K562 (cell line): ENCODE measurements at regions not wholly inside any gene's neighbourhood (a gene's known extent, or its start where the extent isn't known, plus 50 kb on each side); places are given as distances from the start of the nearest gene placed in this dataset.

Source experiments
- CBFA2T2 ChIP-seq: fragments of 450-650 bp; conservative IDR thresholded peaks from 2 replicates; pipeline ENCODE4 v1.6.1; 2017; ENCODE audit warnings: mild to moderate bottlenecking
- CEBPB ChIP-seq: fragments of 450-650 bp; IDR thresholded peaks from 2 replicates; pipeline ENCODE4 v1.6.1; 2016; ENCODE audit warnings: missing genetic modification characterization, missing compliant biosample characterization
- FOSL1 ChIP-seq: fragments of 200-800 bp; sonication (Bioruptor generic); conservative IDR thresholded peaks from 2 replicates; pipeline ENCODE4 v1.6.1; 2016; ENCODE audit warnings: missing genetic modification characterization, missing compliant biosample characterization
- FOXA3 ChIP-seq, 2 experiments: fragments of 450-650 bp in 1 of 2; sonication (generic) in 1 of 2; formaldehyde crosslinking; IDR thresholded peaks in 1 of 2; conservative IDR thresholded peaks in 1 of 2; 2 replicates each; pipeline versions ENCODE4 v1.4.0 to v1.8.0; 2020 to 2022; ENCODE audit warnings: mild to moderate bottlenecking in 2 of 2, missing genetic modification reagents in 1 of 2
- GTF2E2 ChIP-seq: fragments of 200-800 bp; sonication (Bioruptor generic); IDR thresholded peaks from 2 replicates; pipeline ENCODE4 v1.6.1; 2016; ENCODE audit warnings: missing genetic modification characterization, missing compliant biosample characterization
- RAD21 ChIP-seq, 2 experiments: fragments of 250-450 bp in 1 of 2; fragments of 450-650 bp in 1 of 2; sonication (Bioruptor Pico) in 1 of 2; formaldehyde crosslinking in 1 of 2; IDR thresholded peaks in 1 of 2; conservative IDR thresholded peaks in 1 of 2; 2 replicates each; pipeline versions ENCODE4 v1.4.0 to v1.8.0; 2020 to 2022; ENCODE audit warnings: mild to moderate bottlenecking in 2 of 2, moderate library complexity in 1 of 2
- SOX6 ChIP-seq: fragments of 450-650 bp; IDR thresholded peaks from 2 replicates; pipeline ENCODE4 v1.6.1; 2014; ENCODE audit warnings: mild to moderate bottlenecking
- TCF3 ChIP-seq: sonication (generic); formaldehyde crosslinking; IDR thresholded peaks from 2 replicates; pipeline ENCODE4 v1.4.0; 2020; ENCODE audit warnings: mild to moderate bottlenecking, missing genetic modification reagents
- TEAD2 ChIP-seq: fragments of 450-650 bp; IDR thresholded peaks from 2 replicates; pipeline ENCODE4 v1.6.1; 2016; ENCODE audit warnings: missing genetic modification characterization, control low read depth, missing compliant biosample characterization
- ZEB2 ChIP-seq: fragments of 450-650 bp; IDR thresholded peaks from 2 replicates; pipeline ENCODE4 v1.6.1; 2016
- TF ChIP-seq, protein P1 (sequence below): sonication (generic); formaldehyde crosslinking; IDR thresholded peaks from 2 replicates; pipeline ENCODE4 v1.8.0; 2022; ENCODE audit warnings: mild to moderate bottlenecking, missing genetic modification reagents
- TF ChIP-seq, protein P2 (sequence below): fragments of 250-450 bp; sonication (Bioruptor Pico); IDR thresholded peaks from 2 replicates; pipeline ENCODE4 v1.4.0; 2020; ENCODE audit warnings: mild to moderate bottlenecking, moderate library complexity

DNA sequence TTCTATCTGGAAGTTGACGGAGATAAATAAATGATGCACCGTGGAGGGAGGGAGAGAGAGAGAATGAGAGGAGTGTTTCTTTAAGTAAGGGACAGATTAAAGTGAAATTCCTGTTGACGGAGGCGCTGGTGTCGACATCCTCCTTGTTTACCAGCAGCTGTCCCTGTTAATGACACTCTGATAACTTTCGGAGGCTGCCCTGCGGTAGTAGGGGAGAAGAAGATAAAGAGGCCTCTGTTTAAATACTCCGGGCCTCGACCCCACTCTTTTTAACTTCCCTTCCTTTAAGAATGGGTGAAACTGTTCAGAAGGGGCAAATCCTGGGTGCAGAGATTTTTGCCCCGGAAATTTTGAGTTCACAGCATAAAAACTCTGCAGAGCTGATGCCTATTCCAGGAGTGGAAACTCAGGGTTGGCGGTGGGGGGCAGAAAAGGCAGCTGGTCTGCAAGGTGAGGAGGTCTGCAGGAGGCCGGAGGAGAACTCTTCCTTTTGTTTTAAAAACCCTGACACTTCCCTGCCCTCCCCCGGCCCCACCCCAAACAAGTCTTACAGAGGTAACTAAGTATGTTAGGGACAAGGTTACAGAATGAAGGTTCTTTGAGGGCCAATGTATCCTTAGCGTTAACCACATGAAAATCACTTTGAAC lies 276.6 kb upstream of the NR2F2 start (continued):
- TF ChIP-seq FOXA3 (CRISPR knock-in tag; conservative IDR thresholded peaks at IDR 0.05 in 1 of 2, IDR thresholded peaks at IDR 0.05 in 1 of 2) (peak in 1 of 2 experiments; percentile 71; a peak in 2 of 4 replicates), GTF2E2 (tag) (0 out of 2 replicates have a peak, but pooled peaks have one; percentile 32), RAD21 (CRISPR knock-in tag; conservative IDR thresholded peaks at IDR 0.05 in 1 of 2, IDR thresholded peaks at IDR 0.05 in 1 of 2) (peak in 1 of 2 experiments; percentile 2; a peak in 1 of 4 replicates), CBFA2T2 (0 out of 2 replicates have a peak, but pooled peaks have one; percentile 11), CEBPB (tag) (peak; percentile 90), ZEB2 (0 out of 2 replicates have a peak, but pooled peaks have one; percentile 11), SOX6 (peak; percentile 49), TEAD2 (tag) (0 out of 2 replicates have a peak, but pooled peaks have one; percentile 19), FOSL1 (tag) (0 out of 2 replicates have a peak, but pooled peaks have one; percentile 15), TCF3 (peak; percentile 41)
- TF ChIP-seq, protein P1, sequence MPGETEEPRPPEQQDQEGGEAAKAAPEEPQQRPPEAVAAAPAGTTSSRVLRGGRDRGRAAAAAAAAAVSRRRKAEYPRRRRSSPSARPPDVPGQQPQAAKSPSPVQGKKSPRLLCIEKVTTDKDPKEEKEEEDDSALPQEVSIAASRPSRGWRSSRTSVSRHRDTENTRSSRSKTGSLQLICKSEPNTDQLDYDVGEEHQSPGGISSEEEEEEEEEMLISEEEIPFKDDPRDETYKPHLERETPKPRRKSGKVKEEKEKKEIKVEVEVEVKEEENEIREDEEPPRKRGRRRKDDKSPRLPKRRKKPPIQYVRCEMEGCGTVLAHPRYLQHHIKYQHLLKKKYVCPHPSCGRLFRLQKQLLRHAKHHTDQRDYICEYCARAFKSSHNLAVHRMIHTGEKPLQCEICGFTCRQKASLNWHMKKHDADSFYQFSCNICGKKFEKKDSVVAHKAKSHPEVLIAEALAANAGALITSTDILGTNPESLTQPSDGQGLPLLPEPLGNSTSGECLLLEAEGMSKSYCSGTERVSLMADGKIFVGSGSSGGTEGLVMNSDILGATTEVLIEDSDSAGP (CRISPR knock-in tag): peak; percentile 89
- TF ChIP-seq, protein P2, sequence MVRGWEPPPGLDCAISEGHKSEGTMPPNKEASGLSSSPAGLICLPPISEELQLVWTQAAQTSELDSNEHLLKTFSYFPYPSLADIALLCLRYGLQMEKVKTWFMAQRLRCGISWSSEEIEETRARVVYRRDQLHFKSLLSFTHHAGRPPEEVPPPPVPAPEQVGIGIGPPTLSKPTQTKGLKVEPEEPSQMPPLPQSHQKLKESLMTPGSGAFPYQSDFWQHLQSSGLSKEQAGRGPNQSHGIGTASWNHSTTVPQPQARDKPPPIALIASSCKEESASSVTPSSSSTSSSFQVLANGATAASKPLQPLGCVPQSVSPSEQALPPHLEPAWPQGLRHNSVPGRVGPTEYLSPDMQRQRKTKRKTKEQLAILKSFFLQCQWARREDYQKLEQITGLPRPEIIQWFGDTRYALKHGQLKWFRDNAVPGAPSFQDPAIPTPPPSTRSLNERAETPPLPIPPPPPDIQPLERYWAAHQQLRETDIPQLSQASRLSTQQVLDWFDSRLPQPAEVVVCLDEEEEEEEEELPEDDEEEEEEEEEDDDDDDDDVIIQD (CRISPR knock-in tag): no peak
- TF ChIP-seq, all 486 proteins: peak for 37
